Neutrophil (primary cell): ENCODE measurements at regions not wholly inside any gene's neighbourhood (a gene's known extent, or its start where the extent isn't known, plus 50 kb on each side); places are given as distances from the start of the nearest gene placed in this dataset.

Source experiments
- H3K27ac ChIP-seq: fragments of 200-600 bp; sonication (generic); 2 replicates; pipeline ENCODE4 v1.5.1; 2016; ENCODE audit warnings: mild to moderate bottlenecking, moderate library complexity
- H3K27me3 ChIP-seq: fragments of 200-600 bp; sonication (generic); 2 replicates; pipeline ENCODE4 v1.6.0; 2016; ENCODE audit warnings: mild to moderate bottlenecking
- H3K36me3 ChIP-seq: fragments of 200-600 bp; sonication (generic); 2 replicates; pipeline ENCODE4 v1.5.1; 2017
- H3K4me1 ChIP-seq, 2 experiments: fragments of 200-600 bp in 1 of 2; sonication (generic) in 1 of 2; 1 replicate in 1 of 2; 2 replicates in 1 of 2; pipeline versions ENCODE4 v1.5.1 to v1.6.1; 2013 to 2016; ENCODE audit warnings: low read depth in 1 of 2, low read length in 1 of 2, mild to moderate bottlenecking in 1 of 2, moderate library complexity in 1 of 2; ENCODE audit not compliant: control insufficient read depth in 1 of 2, insufficient read depth in 1 of 2
- H3K4me3 ChIP-seq, 2 experiments: fragments of 200-600 bp in 1 of 2; sonication (generic) in 1 of 2; 1 replicate in 1 of 2; 2 replicates in 1 of 2; pipeline ENCODE4 v1.5.1; 2013 to 2016; ENCODE audit warnings: low read depth in 1 of 2, low read length in 1 of 2, mild to moderate bottlenecking in 1 of 2, moderate library complexity in 1 of 2
- H3K9me3 ChIP-seq: fragments of 200-600 bp; sonication (generic); 2 replicates; pipeline ENCODE4 v1.5.1; 2016
- TF ChIP-seq, protein P1 (sequence below): fragments of 200-600 bp; sonication (generic); IDR thresholded peaks from 2 replicates; pipeline ENCODE4 v1.5.1; 2016; ENCODE audit warnings: antibody characterized with exemption

DNA sequence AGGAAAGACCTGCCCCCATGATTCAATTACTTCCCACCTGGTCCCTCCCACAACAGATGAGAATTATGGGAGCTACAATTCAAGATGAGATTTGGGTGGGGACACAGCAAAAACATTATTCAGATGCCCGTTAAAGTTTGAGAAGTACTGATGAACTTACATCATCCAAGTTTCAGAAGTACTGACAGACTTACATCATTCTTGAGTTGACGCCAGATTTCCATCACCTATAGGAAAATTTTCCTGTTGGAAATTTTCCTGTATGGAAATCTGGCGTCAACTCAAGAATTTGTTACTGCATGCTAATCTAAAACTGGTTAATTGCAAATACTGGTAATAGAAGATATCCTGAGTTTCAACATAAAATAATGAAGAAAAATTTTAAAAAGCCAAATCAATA, 975.9 kb downstream of the MAT2B start:
- no peaks in the 10 kb centered on the region for H3K4me1 ChIP-seq
- H3K27ac ChIP-seq, result no peak overlapping the region
- H3K27me3 ChIP-seq, result no peaks in the 10 kb centered on the region
- TF ChIP-seq, protein P1, sequence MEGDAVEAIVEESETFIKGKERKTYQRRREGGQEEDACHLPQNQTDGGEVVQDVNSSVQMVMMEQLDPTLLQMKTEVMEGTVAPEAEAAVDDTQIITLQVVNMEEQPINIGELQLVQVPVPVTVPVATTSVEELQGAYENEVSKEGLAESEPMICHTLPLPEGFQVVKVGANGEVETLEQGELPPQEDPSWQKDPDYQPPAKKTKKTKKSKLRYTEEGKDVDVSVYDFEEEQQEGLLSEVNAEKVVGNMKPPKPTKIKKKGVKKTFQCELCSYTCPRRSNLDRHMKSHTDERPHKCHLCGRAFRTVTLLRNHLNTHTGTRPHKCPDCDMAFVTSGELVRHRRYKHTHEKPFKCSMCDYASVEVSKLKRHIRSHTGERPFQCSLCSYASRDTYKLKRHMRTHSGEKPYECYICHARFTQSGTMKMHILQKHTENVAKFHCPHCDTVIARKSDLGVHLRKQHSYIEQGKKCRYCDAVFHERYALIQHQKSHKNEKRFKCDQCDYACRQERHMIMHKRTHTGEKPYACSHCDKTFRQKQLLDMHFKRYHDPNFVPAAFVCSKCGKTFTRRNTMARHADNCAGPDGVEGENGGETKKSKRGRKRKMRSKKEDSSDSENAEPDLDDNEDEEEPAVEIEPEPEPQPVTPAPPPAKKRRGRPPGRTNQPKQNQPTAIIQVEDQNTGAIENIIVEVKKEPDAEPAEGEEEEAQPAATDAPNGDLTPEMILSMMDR, result no peak
- no peaks in the 10 kb centered on the region for H3K36me3 ChIP-seq
- no peak overlapping the region for H3K4me3 ChIP-seq
- H3K9me3 ChIP-seq, result no peaks in the 10 kb centered on the region

DNA sequence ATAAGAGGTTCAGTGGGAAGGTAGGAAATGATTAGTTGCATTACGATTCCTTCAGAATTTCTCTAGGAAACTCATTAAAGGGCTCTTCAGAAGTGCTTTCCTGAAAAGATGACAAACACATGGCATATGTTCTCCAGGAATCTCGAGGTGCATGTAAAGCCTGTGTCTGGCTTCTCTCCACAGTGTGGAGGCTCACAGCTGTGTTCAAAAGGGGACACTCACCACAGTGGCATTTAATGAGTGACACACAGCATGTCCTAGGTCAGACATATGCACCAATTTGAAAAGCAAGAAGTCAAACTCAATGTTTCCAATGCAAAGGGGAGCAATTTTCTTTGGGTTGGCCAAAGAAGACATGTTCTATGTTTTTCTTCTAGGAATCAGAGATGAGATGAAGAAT, 976.9 kb downstream of the MAT2B start:
- no peaks in the 10 kb centered on the region for H3K27me3 ChIP-seq
- TF ChIP-seq, protein P1, result no peak
- no peaks in the 10 kb centered on the region for H3K4me1 ChIP-seq
- no peaks in the 10 kb centered on the region for H3K36me3 ChIP-seq
- H3K4me3 ChIP-seq, result no peak overlapping the region
- H3K9me3 ChIP-seq, result no peaks in the 10 kb centered on the region
- H3K27ac ChIP-seq, result no peak overlapping the region

DNA sequence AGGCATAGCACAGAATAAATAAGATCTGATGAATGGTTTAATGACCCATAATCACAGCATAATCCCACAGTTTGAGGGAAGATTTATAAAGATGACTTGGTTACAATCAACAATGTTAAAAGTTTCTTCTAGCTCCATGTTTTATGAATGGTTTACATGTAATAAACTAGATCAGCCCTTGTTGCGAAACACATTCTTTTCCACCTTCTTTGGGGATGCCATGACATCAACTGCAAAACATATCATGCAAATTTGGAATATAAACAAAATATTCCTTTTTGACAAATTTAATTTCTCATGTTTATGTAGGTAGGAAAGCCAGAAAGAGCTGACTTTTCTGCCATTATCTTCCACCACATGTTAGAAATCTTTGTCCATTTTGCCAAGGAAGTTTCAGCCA, 979.5 kb downstream of the MAT2B start:
- Histone ChIP-seq H3K27me3 (no peaks in the 10 kb centered on the region), H3K4me3 (no peak overlapping the region), H3K27ac (no peak overlapping the region), H3K4me1 (no peaks in the 10 kb centered on the region), H3K36me3 (no peaks in the 10 kb centered on the region), H3K9me3 (no peaks in the 10 kb centered on the region)
- TF ChIP-seq, protein P1, result no peak

DNA sequence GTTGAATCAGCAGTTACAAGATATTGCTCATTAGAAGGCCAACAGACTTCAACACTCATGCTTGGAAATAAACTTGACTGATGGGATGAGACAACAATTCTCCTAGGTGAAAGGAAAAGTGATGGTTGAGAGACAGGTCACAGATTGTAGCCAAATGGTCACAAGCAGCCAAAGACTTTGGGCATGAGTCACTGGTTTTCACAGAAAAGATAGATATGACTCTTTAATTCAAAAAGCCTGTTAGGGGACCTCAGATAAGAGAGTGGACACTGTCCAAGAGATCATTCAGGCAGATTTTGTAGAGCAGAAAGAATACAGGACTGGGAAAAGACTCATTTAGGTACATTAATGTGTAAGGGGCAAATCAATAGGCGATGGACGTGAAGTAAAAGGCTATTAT, 982.5 kb downstream of the MAT2B start:
- Histone ChIP-seq H3K4me1 (no peaks in the 10 kb centered on the region), H3K36me3 (no peaks in the 10 kb centered on the region), H3K27ac (no peak overlapping the region), H3K4me3 (no peak overlapping the region), H3K27me3 (no peaks in the 10 kb centered on the region), H3K9me3 (no peaks in the 10 kb centered on the region)
- TF ChIP-seq, protein P1, result no peak

DNA sequence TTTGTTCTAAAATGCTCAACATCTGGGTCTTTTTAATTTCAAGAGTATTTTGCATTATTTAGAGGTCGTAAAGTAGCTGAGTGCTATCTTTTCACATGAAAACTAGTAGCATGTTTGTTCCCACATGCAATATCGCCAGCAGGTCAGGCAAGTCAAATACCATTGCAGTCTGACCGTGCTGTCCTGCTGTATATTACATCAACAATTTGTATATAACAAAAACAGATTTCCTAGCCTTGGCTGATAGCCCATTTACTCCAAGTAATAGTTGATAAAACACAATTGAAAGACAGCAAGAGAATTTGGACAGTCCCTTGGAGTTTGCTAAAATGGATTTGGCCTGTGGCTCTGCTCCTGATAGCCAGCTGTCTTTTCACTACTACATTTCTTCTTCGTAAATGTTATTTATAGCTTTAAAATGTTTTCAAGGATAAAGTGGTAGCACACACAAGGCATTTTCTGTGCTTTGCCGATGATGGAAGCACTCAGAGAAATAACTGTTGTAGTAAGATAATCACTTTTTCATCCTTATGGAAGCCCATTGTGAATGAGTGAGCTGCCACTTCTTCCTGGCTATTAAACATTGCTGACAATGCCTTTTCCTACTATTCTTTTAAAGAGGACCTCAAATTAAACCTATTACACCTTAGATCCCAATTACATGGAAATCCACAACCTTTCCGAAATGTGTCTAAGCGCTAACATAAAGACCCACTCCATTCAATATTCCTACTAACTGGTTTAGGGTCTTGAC, 992.1 kb downstream of the MAT2B start:
- Histone ChIP-seq H3K9me3 (no peaks in the 10 kb centered on the region), H3K36me3 (no peaks in the 10 kb centered on the region), H3K4me3 (no peak overlapping the region), H3K27me3 (no peaks in the 10 kb centered on the region), H3K27ac (no peak overlapping the region), H3K4me1 (no peaks in the 10 kb centered on the region)
- TF ChIP-seq, protein P1, result no peak
